ENCODE measurements at regions not wholly inside any gene's neighbourhood (a gene's known extent, or its start where the extent isn't known, plus 50 kb on each side); places are given as distances from the start of the nearest gene placed in this dataset.

- TF ChIP-seq POLR2AphosphoS5 (IDR thresholded peaks at IDR 0.05; ENCODE audit: low read depth, low read length) (no peak), EZH2phosphoT487 (IDR thresholded peaks at IDR 0.05; ENCODE audit: borderline replicate concordance) (no peak), CBX3 (IDR thresholded peaks at IDR 0.05; ENCODE audit: low read depth) (no peak), REST (IDR thresholded peaks at IDR 0.05; ENCODE audit: low read depth) (no peak)
Measured at GRCh38 chr15:54979964-54980363, 216.8 kb downstream of the RSL24D1 start.

All from HCT116 (cell line).